ENCODE measurements at regions not wholly inside any gene's neighbourhood (a gene's known extent, or its start where the extent isn't known, plus 50 kb on each side); places are given as distances from the start of the nearest gene placed in this dataset.
"Not testable (repeated sequence)": the region's sequence is repeated elsewhere in the genome, so short reads cannot be mapped to it uniquely, and the experiment has no call there.

- no peak for DNase-seq
Measured at GRCh38 chr6:137787016-137787415, 80.0 kb upstream of the TNFAIP3 start.

GRCh38 chr6:137788248-137788647 lies 78.8 kb upstream of the TNFAIP3 start:
- DNase-seq: no peak

DNA sequence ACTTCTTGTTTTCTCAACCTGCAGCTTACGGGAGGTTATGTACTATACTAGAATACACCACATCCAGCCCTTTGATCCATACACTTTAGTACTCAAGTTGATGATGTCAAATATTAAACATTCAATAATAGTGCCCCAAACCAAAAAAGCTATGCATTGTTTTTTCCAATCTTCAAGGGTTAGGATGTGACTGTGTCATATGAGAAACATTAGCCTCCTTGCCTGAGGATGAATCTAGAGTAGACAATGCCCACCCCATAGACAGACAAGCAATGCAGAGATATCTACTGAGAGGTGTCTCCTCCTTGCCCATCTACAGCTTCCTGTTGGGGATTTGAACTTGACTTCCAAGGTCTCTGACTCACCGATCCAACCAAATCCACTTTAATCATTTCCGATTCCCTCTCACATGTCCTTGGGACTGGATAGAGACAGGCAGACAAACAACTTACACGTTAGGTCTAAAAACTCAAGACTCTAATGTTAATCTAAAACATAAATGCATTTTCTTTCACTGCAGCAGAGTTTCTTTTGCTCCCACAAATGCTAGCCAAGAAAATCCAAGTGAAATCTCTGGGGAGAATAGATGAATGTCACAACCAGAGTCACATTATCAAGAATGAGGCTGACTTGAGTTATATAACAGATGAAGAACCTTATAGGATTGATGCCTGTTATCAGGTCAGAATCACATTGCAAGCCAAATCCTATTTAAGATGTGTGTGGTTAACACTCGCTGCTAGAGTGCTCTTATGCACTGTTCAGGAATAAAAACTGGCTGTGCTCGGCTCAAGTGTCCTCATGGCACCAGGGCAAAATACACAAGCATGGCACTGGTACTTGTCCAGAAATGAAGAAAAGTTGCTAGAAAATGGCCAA lies 75.5 kb upstream of the TNFAIP3 start:
- DNase-seq: no peak

DNA sequence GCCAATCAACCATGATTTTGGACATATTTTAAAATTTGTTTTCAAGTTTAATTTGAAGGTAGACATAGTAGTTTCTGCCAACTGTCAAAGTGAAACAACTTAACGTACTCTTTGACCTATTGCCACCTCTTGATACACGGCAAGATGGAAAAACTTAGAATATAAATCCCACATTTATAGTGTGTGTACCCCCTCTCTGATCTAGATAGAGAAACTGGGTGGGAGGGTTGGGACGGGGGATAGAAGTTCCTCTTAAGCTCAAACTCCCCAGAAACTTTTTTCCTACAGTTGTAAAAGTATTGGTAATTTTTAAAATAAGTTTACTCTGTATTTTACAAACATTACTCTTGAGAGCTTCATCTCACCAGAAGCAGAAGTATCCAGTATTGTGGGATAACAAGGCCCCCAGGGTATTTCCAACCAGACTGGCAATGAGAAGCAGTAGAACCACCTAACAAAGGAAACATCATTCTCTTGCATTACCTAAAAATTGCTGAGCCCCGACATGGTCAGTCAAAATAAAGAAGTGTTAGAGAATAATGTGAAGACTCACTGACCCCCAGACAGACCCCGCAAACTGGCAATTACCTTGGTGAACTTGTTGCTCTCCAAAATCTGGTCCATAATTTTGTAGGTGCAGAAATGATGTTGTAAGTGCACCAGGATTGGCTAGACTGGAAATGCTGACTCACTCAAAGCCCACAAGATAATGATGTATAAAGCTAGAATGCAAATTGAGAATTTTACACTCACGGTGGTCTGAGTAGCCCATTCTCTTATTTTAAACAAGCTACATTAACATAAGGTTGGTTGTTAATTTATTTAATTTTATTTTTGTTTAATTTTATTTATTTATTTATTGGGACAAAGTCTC lies 74.7 kb upstream of the TNFAIP3 start:
- no peak for DNase-seq

- DNase-seq: no peak
Measured at GRCh38 chr6:137793805-137794515, 73.1 kb upstream of the TNFAIP3 start.

GRCh38 chr6:137794516-137795201 lies 72.4 kb upstream of the TNFAIP3 start:
- DNase-seq: no peak

DNA sequence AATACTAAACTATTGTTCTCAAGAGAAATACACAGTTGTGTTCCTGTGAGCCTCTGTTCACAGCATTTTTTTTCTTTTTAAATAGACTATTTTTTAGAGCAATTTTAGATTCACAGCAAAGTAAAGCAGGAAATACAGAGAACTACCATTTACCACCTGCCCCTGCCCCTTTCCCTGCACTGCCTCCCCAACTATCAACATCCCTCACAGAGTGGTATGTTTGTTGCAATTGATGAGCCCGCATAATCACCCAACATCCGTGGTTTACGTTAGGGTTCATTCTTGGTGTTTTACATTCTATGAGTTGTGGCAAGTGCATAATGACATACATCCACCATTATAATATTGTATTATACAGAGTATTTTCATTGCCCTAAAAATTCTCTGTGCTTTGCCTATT lies 71.6 kb upstream of the TNFAIP3 start:
- no peak for DNase-seq

- DNase-seq: no peak
Measured at GRCh38 chr6:137798261-137798660, 68.8 kb upstream of the TNFAIP3 start.

DNA sequence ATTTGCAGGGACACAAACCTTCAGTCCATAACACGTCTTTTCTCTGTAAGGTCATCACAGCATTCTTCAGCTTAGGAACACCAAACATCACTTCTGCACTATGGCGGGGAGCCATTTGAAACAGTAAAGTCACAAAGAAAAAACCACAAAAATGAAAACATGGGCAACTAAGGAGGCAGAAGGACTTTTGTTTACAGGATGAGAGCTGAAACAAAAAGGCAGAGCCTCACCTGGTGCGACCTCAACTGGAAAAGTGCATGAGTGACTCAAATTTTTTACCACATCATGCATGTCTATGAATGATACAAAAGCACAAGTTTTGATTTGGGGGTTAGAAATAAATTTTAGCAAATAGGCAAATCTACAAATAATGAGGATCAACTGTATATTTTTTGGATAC lies 68.2 kb upstream of the TNFAIP3 start:
- DNase-seq: no peak

DNA sequence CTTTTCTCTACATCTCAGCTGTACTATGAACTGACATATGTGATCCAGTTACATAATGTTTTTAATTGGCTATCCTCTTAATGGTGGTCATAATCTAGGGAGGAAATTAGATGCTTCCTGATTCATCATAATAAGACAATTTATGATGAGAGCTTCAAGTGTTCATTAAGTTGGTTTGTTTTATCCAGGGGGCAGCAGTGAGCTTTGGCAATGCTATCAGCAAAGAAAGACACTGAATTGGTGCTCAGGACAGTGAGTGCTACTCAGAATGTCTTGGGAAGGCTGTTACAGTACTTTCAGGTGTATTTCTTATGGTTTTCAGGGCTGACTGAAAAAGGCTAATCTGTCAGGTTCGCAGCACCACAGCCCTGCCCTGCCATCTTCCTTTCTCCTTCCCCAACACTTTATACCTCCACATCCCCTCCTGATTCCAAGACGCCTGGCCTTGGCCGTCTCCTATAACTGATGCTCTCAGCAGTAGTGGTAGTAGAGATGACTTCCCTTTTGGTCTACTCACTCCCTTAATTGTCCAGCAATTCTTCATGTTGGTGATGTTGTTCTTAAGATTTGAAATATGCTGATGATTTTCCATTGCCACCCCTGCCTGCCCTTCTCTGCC lies 67.0 kb upstream of the TNFAIP3 start:
- DNase-seq: no peak

- DNase-seq: no peak
Measured at GRCh38 chr6:137800762-137801161, 66.3 kb upstream of the TNFAIP3 start.

- no peak for DNase-seq
Measured at GRCh38 chr6:137801352-137802114, 65.5 kb upstream of the TNFAIP3 start.

GRCh38 chr6:137802408-137803182 lies 64.5 kb upstream of the TNFAIP3 start:
- DNase-seq: no peak

DNA sequence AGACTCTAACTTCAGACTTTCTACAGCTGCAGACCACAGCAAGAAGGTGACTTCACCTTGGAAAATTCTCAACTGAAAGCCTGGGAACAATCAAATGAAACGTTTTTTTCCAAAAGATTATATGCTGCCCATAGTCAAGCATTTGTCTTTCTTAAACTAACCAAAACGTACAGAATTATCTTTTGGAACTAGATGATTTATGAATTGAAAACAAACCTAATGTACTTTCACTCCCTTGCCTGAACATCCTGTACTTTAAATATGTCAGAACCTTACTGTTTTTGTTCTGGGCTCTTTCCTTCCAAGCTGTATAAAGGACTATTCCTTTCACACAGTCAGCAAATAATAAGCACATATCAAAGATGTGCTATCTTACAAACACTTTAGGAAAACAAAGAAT lies 62.4 kb upstream of the TNFAIP3 start:
- DNase-seq: no peak

DNA sequence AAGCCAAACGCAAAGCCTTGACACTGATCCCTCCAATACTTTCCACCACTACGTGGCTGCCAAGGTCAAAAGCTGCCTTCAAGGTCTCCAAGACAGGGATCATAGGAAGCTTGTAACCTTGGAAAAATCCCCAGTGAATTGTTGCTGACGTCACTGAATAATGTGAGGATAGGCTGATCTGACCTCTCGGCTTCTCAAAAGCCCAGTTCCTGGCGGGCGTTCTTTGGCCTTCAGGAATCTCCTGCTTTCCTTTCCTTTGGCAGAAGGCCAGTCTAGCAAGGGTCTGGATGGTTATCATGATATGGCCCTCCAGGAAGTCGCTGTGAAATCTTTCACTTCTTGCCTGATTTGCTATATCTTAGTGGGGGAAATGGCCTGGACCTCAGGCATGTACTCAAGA lies 61.4 kb upstream of the TNFAIP3 start:
- DNase-seq: no peak

DNA sequence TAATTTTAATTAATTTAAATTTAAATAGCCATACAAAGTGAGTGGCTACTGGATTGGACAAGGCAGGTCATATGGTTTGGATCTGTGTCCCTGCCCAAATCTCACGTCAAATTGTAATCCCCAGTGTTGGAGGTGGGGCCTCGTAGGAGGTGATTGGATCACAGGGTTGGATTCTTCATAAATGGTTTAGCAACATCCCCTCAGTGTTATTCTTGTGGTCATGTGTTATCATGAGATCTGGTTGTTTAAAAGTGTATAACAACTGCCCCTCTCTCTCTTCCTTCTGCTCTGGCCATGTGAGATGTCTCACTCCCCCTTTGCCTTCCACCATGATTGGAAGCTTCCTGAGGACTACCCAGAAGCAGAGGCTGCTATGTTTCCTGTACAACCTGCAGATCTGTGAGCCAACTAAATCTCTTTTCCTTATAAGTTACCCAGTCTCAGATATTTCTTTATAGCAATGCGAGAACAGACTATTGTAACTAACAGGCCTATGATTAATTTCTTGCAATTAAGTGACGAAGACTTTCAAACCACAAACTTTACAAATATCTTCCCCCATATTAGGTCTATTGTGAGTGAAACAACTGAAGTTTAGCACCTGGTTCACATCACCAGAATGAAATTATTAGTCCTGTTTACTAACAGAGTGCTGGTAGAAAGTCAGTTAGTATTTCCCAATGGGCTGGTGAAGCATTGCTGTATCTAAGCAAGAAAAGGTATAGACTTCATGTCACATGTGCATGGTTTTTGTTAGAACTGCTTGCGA lies 60.0 kb upstream of the TNFAIP3 start:
- DNase-seq: no peak

GRCh38 chr6:137808191-137808590 lies 58.9 kb upstream of the TNFAIP3 start:
- DNase-seq: no peak

GRCh38 chr6:137808836-137809315 lies 58.2 kb upstream of the TNFAIP3 start:
- no peak for DNase-seq

DNA sequence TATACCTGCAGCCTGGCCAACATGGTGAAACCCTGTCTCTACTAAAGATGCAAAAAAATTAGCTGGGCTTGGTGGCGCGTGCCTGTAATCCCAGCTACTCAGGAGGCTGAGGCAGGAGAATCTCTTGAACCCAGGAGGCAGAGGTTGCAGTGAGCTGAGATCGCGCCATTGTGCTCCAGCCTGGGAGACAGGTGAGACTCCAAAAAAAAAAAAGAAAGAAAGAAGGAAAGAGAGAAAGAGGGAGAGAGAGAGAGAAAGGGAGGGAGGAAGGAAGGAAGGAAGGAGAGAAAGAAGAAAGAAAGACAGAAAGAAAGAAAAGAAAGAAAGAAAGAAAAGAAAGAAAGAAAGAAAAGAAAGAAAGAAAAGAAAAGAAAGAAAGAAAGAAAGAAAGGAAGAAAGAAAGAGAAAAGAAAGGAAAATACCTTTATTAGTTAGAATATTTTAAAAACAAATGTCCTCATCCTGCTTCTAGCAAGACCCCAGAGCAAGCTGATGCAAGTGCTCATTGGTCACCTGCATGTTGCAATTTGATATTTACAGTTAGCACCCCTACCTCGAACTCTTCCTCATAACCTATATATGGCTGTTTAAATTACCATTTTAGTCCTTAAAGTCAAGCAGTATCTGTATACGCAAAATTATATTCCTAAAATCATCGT lies 57.0 kb upstream of the TNFAIP3 start:
- DNase-seq: not testable (repeated sequence)

Data from NCI-H2081 (cell line).